Fibroblast of lung (primary cell): ENCODE measurements at regions not wholly inside any gene's neighbourhood (a gene's known extent, or its start where the extent isn't known, plus 50 kb on each side); places are given as distances from the start of the nearest gene placed in this dataset.

ENCODE experiments used
- EZH2 ChIP-seq: IDR thresholded peaks from 2 replicates; pipeline ENCODE4 v1.5.1; 2012; ENCODE audit warnings: low read length, control low read depth, mild to moderate bottlenecking; ENCODE audit errors: missing control alignments
- TF ChIP-seq, protein P1 (sequence below), 2 donors: IDR thresholded peaks in 1 of 2; conservative IDR thresholded peaks in 1 of 2; 1 replicate in 1 of 2; 2 replicates in 1 of 2; pipeline ENCODE4 v1.5.1; 2011 to 2012; ENCODE audit warnings: low read length in 2 of 2, control low read depth in 1 of 2, inconsistent platforms in 1 of 2, low read depth in 1 of 2, mild to moderate bottlenecking in 1 of 2

DNA sequence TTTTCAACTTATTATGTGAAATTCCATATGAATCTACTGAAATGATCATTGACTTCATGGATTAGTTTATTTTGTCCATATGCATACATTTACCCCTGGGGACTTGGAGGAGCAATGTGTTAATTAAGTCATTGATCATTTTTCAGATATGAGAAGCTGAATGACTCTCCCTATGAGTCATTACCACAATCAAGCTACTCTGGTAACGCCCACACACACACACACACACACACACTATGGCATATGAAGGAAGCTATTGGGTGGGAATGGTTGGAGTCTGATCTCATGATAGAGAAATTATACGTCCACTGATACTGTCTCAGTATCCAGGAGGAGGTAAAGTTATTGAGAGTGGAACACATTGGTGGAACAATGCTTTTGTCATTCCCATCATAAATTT lies 528.9 kb downstream of the AGTPBP1 start:
- TF ChIP-seq, protein P1, sequence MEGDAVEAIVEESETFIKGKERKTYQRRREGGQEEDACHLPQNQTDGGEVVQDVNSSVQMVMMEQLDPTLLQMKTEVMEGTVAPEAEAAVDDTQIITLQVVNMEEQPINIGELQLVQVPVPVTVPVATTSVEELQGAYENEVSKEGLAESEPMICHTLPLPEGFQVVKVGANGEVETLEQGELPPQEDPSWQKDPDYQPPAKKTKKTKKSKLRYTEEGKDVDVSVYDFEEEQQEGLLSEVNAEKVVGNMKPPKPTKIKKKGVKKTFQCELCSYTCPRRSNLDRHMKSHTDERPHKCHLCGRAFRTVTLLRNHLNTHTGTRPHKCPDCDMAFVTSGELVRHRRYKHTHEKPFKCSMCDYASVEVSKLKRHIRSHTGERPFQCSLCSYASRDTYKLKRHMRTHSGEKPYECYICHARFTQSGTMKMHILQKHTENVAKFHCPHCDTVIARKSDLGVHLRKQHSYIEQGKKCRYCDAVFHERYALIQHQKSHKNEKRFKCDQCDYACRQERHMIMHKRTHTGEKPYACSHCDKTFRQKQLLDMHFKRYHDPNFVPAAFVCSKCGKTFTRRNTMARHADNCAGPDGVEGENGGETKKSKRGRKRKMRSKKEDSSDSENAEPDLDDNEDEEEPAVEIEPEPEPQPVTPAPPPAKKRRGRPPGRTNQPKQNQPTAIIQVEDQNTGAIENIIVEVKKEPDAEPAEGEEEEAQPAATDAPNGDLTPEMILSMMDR (conservative IDR thresholded peaks at IDR 0.05 in 1 of 2, IDR thresholded peaks at IDR 0.05 in 1 of 2; ENCODE audit: low read depth in 1 of 2, low read length in 2 of 2): no peak
- TF ChIP-seq EZH2: no peak
